WTC11 (cell line): ENCODE measurements at regions not wholly inside any gene's neighbourhood (a gene's known extent, or its start where the extent isn't known, plus 50 kb on each side); places are given as distances from the start of the nearest gene placed in this dataset.
A peak's percentile ranks its signal among the peaks of the same experiment; 100 is the strongest.

Experiments
- ATAC-seq: fragments of 200-7000 bp; cut with Tn5 transposase; 2 replicates; pipeline ENCODE4 v1.10.0; 2021; ENCODE audit warnings: mild to moderate bottlenecking, moderate library complexity
- CTCF ChIA-PET: fragments of 300-600 bp; sonication (Branson Sonifier 250); formaldehyde crosslinking; loops from one replicate; lab custom pipeline; 2021; ENCODE audit warnings: antibody characterized with exemption; lab: Charles Lee
- POLR2A ChIA-PET: fragments of 350-600 bp; sonication (Branson Sonifier 250); formaldehyde crosslinking; loops from one replicate; lab custom pipeline; 2021; ENCODE audit warnings: antibody characterized with exemption; lab: Charles Lee
- DNase-seq: peaks from one replicate; pipeline ENCODE4 v3.0.0; 2021; ENCODE audit warnings: low spot score
- H3K27ac Mint-ChIP-seq: 2 replicates; pipeline ENCODE4 v1.8.0; 2021; ENCODE audit warnings: mixed read lengths
- H3K27me3 Mint-ChIP-seq: 2 replicates; pipeline ENCODE4 v1.8.0; 2021; ENCODE audit warnings: low read depth, mild to moderate bottlenecking, moderate library complexity, mixed read lengths
- H3K36me3 Mint-ChIP-seq: 2 replicates; pipeline ENCODE4 v1.8.0; 2021; ENCODE audit warnings: mixed read lengths
- H3K4me1 Mint-ChIP-seq: 2 replicates; pipeline ENCODE4 v1.8.0; 2022; ENCODE audit warnings: mixed read lengths
- H3K4me3 Mint-ChIP-seq: 2 replicates; pipeline ENCODE4 v1.8.0; 2021; ENCODE audit warnings: mild to moderate bottlenecking, moderate library complexity, mixed read lengths
- H3K9me3 Mint-ChIP-seq: 2 replicates; pipeline ENCODE4 v1.8.0; 2021; ENCODE audit warnings: mixed read lengths
- FOXP1 ChIP-seq: sonication (generic); formaldehyde crosslinking; IDR thresholded peaks from 2 replicates; pipeline ENCODE4 v1.8.0; 2022; ENCODE audit warnings: missing genetic modification reagents, mild to moderate bottlenecking, moderate library complexity, borderline replicate concordance
- KAT7 ChIP-seq: sonication (generic); formaldehyde crosslinking; IDR thresholded peaks from 2 replicates; pipeline ENCODE4 v1.8.1; 2023; ENCODE audit warnings: missing genetic modification reagents, mild to moderate bottlenecking, borderline replicate concordance
- PRRX2 ChIP-seq: fragments of 250-450 bp; sonication (Bioruptor Pico); IDR thresholded peaks from 2 replicates; pipeline ENCODE4 v1.8.0; 2021; ENCODE audit warnings: mild to moderate bottlenecking
- ZBTB21 ChIP-seq: sonication (generic); formaldehyde crosslinking; IDR thresholded peaks from 2 replicates; pipeline ENCODE4 v1.8.1; 2023; ENCODE audit warnings: mild to moderate bottlenecking, missing genetic modification reagents, borderline replicate concordance
- ZNF671 ChIP-seq: fragments of 250-450 bp; sonication (Bioruptor Pico); IDR thresholded peaks from 2 replicates; pipeline ENCODE4 v1.8.0; 2021; ENCODE audit warnings: mild to moderate bottlenecking
- TF ChIP-seq, protein P1 (sequence below): sonication (generic); formaldehyde crosslinking; IDR thresholded peaks from 2 replicates; pipeline ENCODE4 v1.8.0; 2022; ENCODE audit warnings: mild to moderate bottlenecking, missing genetic modification reagents
- TF ChIP-seq, protein P2 (sequence below): sonication (generic); formaldehyde crosslinking; IDR thresholded peaks from 2 replicates; pipeline ENCODE4 v1.8.1; 2022; ENCODE audit warnings: missing genetic modification reagents, borderline replicate concordance
- TF ChIP-seq, protein P3 (sequence below): sonication (generic); formaldehyde crosslinking; IDR thresholded peaks from 2 replicates; pipeline ENCODE4 v1.8.0; 2023; ENCODE audit warnings: missing genetic modification reagents, mild to moderate bottlenecking, borderline replicate concordance
- TF ChIP-seq, protein P4 (sequence below): fragments of 250-450 bp; sonication (Bioruptor Pico); IDR thresholded peaks from 2 replicates; pipeline ENCODE4 v1.9.0; 2021; ENCODE audit warnings: moderate library complexity, mild to moderate bottlenecking, inconsistent platforms, borderline replicate concordance
- TF ChIP-seq, protein P5 (sequence below): sonication (generic); formaldehyde crosslinking; IDR thresholded peaks from 2 replicates; pipeline ENCODE4 v1.8.1; 2023; ENCODE audit warnings: mild to moderate bottlenecking, missing genetic modification reagents, moderate library complexity

DNA sequence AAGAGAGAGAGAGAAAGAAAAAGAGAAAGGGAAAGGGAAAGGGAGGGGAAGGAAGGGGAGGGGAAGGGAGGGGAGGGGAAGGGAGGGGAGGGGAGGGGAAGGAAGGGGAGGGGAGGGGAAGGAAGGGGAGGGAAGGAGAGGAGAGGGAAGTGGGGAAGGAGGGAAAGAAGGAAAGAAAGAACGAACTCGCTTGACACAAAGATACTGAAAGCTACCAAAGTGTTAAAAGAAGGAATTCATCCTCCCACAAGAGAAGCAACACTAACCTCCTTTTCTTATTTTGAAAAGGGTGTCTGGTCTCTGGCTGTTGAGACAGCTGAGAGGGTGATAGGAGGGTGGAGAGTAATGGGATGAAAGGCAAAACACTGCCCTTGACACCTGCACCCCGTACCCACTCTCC, 172.6 kb downstream of the SHANK2 start:
- Mint-ChIP-seq H3K27ac (no peak overlapping the region), H3K27me3 (no peaks in the 10 kb centered on the region), H3K4me1 (peaks cover 22% of the 10 kb centered on the region), H3K4me3 (no peak overlapping the region), H3K36me3 (peaks cover 41% of the 10 kb centered on the region), H3K9me3 (peaks cover 18% of the 10 kb centered on the region)
- TF ChIP-seq, protein P1, sequence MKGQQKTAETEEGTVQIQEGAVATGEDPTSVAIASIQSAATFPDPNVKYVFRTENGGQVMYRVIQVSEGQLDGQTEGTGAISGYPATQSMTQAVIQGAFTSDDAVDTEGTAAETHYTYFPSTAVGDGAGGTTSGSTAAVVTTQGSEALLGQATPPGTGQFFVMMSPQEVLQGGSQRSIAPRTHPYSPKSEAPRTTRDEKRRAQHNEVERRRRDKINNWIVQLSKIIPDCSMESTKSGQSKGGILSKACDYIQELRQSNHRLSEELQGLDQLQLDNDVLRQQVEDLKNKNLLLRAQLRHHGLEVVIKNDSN, result no peak
- TF ChIP-seq, protein P2, sequence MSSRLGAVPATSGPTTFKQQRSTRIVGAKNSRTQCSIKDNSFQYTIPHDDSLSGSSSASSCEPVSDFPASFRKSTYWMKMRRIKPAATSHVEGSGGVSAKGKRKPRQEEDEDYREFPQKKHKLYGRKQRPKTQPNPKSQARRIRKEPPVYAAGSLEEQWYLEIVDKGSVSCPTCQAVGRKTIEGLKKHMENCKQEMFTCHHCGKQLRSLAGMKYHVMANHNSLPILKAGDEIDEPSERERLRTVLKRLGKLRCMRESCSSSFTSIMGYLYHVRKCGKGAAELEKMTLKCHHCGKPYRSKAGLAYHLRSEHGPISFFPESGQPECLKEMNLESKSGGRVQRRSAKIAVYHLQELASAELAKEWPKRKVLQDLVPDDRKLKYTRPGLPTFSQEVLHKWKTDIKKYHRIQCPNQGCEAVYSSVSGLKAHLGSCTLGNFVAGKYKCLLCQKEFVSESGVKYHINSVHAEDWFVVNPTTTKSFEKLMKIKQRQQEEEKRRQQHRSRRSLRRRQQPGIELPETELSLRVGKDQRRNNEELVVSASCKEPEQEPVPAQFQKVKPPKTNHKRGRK (CRISPR knock-in tag), result 0 out of 2 replicates have a peak, but pooled peaks have one; percentile 41
- no peak for ATAC-seq
- POLR2A ChIA-PET, result interaction anchor here (0.6 kb wide), 1 partner anchor 54 kb away, joined by 3 read pairs; no protein-coding TSS in a partner anchor
- no peak for DNase-seq
- CTCF ChIA-PET, result no interaction called here

DNA sequence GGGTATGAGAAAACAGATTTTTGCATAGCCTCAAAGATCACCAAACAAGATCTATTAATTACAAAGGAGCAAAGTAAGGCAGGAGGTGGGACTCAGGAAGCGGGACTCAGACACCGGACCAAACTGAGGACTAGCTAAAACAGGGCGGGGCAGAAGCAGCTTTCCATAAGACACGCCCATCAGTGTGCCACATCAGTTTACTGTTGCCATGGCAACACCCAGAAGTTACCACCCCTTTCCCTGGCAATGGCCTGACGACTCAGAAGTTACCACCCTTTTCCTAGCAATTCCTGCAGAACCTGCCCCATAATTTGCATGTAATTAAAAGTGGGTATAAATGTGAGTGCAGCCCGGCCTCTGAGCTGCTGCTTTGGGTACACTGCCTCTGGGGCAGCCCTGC, 173.9 kb downstream of the SHANK2 start:
- ChIA-PET CTCF (interaction anchor here (3.5 kb wide), 1 partner anchor 9 kb away, joined by 21 read pairs; no protein-coding TSS in a partner anchor), POLR2A (no interaction called here)
- peaks cover 22% of the 10 kb centered on the region for H3K4me1 Mint-ChIP-seq
- DNase-seq (no peak), ATAC-seq (no peak)
- no peaks in the 10 kb centered on the region for H3K27me3 Mint-ChIP-seq
- H3K4me3 Mint-ChIP-seq, result no peak overlapping the region
- H3K9me3 Mint-ChIP-seq, result peaks cover 18% of the 10 kb centered on the region
- H3K27ac Mint-ChIP-seq, result no peak overlapping the region
- peaks cover 50% of the 10 kb centered on the region for H3K36me3 Mint-ChIP-seq
- no peak for TF ChIP-seq KAT7 (CRISPR knock-in tag)
- TF ChIP-seq, protein P1, result no peak
- TF ChIP-seq ZBTB21 (CRISPR knock-in tag), result no peak
- no peak for TF ChIP-seq ZNF671
- TF ChIP-seq, protein P3, sequence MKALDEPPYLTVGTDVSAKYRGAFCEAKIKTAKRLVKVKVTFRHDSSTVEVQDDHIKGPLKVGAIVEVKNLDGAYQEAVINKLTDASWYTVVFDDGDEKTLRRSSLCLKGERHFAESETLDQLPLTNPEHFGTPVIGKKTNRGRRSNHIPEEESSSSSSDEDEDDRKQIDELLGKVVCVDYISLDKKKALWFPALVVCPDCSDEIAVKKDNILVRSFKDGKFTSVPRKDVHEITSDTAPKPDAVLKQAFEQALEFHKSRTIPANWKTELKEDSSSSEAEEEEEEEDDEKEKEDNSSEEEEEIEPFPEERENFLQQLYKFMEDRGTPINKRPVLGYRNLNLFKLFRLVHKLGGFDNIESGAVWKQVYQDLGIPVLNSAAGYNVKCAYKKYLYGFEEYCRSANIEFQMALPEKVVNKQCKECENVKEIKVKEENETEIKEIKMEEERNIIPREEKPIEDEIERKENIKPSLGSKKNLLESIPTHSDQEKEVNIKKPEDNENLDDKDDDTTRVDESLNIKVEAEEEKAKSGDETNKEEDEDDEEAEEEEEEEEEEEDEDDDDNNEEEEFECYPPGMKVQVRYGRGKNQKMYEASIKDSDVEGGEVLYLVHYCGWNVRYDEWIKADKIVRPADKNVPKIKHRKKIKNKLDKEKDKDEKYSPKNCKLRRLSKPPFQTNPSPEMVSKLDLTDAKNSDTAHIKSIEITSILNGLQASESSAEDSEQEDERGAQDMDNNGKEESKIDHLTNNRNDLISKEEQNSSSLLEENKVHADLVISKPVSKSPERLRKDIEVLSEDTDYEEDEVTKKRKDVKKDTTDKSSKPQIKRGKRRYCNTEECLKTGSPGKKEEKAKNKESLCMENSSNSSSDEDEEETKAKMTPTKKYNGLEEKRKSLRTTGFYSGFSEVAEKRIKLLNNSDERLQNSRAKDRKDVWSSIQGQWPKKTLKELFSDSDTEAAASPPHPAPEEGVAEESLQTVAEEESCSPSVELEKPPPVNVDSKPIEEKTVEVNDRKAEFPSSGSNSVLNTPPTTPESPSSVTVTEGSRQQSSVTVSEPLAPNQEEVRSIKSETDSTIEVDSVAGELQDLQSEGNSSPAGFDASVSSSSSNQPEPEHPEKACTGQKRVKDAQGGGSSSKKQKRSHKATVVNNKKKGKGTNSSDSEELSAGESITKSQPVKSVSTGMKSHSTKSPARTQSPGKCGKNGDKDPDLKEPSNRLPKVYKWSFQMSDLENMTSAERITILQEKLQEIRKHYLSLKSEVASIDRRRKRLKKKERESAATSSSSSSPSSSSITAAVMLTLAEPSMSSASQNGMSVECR (CRISPR knock-in tag), result no peak
- TF ChIP-seq, protein P4, sequence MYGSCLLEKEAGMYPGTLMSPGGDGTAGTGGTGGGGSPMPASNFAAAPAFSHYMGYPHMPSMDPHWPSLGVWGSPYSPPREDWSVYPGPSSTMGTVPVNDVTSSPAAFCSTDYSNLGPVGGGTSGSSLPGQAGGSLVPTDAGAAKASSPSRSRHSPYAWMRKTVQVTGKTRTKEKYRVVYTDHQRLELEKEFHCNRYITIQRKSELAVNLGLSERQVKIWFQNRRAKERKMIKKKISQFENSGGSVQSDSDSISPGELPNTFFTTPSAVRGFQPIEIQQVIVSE (CRISPR knock-in tag), result no peak
- no peak for TF ChIP-seq FOXP1 (CRISPR knock-in tag)
- TF ChIP-seq PRRX2 (CRISPR knock-in tag), result no peak
- TF ChIP-seq, protein P2 (CRISPR knock-in tag), result no peak
- TF ChIP-seq, protein P5, sequence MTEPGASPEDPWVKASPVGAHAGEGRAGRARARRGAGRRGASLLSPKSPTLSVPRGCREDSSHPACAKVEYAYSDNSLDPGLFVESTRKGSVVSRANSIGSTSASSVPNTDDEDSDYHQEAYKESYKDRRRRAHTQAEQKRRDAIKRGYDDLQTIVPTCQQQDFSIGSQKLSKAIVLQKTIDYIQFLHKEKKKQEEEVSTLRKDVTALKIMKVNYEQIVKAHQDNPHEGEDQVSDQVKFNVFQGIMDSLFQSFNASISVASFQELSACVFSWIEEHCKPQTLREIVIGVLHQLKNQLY (CRISPR knock-in tag), result no peak
- TF ChIP-seq, all 79 proteins: peak for 0
